ENCODE measurements at regions not wholly inside any gene's neighbourhood (a gene's known extent, or its start where the extent isn't known, plus 50 kb on each side); places are given as distances from the start of the nearest gene placed in this dataset.

GRCh38 chr7:18216270-18216669 lies 188.6 kb upstream of the PRPS1L1 start:
- no peak for DNase-seq (ENCODE audit: low read depth)
- no peak for TF ChIP-seq CTCF (conservative IDR thresholded peaks at IDR 0.05; ENCODE audit: low read depth, low read length)
- no peak overlapping the region for H3K4me3 ChIP-seq (ENCODE audit: low read depth, low read length)

DNA sequence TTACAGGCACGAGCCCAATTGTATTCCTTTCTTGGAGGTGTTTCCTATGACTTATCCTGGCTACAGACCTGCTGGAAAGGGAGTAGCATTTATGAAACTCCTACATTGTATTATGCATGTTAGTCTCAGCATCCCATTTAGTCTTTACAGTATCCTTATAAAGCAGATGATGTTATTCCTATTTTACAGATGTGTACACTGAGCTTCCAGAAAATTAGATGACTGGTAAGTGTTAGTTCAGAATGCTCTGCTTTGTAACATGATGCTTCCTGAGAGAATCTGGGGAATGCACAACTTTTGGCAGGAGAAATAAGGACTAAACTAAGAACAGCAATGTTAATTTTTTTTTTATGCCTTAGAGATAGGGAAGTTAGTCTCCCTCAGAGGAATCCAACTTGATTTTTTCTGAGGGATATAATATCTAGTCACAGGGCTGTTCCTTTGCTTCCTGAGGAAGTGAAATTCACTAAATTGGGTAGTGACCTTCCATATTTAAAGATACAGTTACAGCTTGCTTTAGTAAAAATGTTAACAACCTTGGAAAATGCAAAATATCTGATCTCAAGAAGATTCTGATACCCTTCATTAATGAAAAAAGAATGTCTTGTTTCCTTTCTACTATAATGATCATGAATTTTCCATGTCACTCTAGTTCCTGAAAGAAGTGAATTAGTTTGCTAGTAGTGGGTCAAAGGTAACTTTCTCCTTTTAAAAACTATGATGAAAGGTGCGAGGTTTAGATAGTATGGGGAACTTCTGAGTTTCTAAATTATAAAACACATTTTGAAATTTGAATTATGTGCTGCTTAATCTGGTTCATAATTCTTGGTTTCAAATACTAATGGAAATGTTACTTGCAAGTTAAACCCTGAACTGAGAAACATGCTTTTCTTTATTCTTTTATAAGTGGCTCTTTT lies 194.0 kb upstream of the PRPS1L1 start:
- no peak for TF ChIP-seq CTCF (conservative IDR thresholded peaks at IDR 0.05; ENCODE audit: low read depth, low read length)
- H3K4me3 ChIP-seq (ENCODE audit: low read depth, low read length): no peak overlapping the region
- no peak for DNase-seq (ENCODE audit: low read depth)

DNA sequence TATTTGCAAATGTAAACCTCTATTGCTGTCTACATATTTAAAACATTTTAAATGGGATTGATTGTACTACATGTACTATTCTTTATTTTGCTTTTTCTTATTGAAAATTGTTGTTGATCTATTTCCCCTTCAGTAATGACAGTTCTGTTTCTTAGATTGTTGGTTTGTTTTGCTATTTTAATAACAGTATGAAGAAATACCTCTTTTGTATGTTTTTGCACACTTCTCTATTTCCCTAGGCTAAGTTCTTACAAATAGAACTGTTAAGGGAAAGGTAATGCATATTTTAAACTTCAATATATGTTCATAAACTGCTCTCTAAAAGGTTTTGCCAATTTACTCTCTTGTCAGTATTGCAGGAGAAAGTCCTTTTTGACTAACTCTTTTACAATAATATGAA lies 195.0 kb upstream of the PRPS1L1 start:
- no peak for TF ChIP-seq CTCF (conservative IDR thresholded peaks at IDR 0.05; ENCODE audit: low read depth, low read length)
- H3K4me3 ChIP-seq (ENCODE audit: low read depth, low read length): no peak overlapping the region

DNA sequence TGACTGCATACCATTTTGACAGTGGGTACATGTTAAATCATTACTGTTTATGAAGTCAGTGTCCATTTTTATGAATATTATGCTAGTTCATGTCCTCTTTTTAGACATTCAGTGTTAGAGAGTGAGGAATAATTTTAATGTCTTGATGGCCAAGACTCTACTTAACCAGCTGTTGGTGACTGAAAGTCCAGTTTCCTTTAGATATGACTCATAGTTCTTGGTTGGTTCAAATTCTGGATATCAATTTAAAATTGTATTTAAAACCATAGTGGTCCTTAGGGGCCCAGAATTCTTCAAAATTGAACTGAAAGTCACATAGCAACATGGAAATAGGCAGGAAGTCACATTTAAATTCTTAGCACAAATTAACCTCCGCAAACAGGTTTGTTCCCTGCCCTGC lies 196.5 kb upstream of the PRPS1L1 start:
- no peak for DNase-seq (ENCODE audit: low read depth)
- H3K4me3 ChIP-seq (ENCODE audit: low read depth, low read length): no peak overlapping the region
- no peak for TF ChIP-seq CTCF (conservative IDR thresholded peaks at IDR 0.05; ENCODE audit: low read depth, low read length)

More for the DNA sequence above, 195.0 kb upstream of the PRPS1L1 start:
- DNase-seq (ENCODE audit: low read depth): no peak

DNA sequence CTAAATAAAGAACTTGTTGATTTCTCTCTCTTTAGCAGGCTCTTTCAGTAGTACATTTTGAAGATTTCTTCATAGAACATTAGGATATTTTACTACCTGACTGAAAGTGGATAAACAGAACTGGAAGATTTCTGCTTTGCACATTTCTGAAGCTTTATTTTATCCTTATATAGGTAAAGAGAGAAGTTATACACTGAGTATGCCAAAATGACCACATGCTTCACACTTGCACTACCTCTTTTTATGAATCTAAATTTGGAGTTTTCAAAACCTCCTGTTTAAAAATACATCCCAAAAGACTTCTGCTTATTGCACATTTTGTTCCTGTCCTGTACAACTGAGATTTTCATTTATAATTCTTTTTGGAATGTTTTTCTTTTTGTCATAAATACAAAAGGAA lies 197.4 kb upstream of the PRPS1L1 start:
- no peak for DNase-seq (ENCODE audit: low read depth)
- TF ChIP-seq CTCF (conservative IDR thresholded peaks at IDR 0.05; ENCODE audit: low read depth, low read length): no peak
- no peak overlapping the region for H3K4me3 ChIP-seq (ENCODE audit: low read depth, low read length)

- TF ChIP-seq CTCF (conservative IDR thresholded peaks at IDR 0.05; ENCODE audit: low read depth, low read length): no peak
- DNase-seq (ENCODE audit: low read depth): no peak
- no peak overlapping the region for H3K4me3 ChIP-seq (ENCODE audit: low read depth, low read length)
Observed at GRCh38 chr7:18226598-18226997, 199.0 kb upstream of the PRPS1L1 start.

DNA sequence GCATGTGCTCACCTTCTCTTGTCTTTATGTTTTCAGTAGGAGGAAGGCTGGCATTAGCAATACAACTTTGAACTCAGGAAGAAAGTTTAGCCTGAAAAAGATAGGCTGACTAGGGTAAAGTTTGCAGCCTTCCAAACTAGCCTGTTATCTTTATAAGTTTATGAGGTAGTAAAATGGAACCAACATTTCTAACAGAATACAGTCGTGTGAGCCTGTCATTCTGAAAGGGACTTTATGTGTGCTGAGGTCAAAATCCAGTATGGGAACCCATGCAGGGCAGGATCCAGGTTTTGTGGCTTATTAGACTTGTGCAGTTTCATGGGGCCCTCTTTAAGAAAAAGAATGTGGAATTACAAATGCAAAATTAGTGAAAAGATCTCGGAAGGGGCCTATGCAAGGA lies 201.0 kb upstream of the PRPS1L1 start:
- no peak for TF ChIP-seq CTCF (conservative IDR thresholded peaks at IDR 0.05; ENCODE audit: low read depth, low read length)
- DNase-seq (ENCODE audit: low read depth): no peak
- no peak overlapping the region for H3K4me3 ChIP-seq (ENCODE audit: low read depth, low read length)

Data from epithelial cell of proximal tubule (primary cell).